ENCODE measurements at regions not wholly inside any gene's neighbourhood (a gene's known extent, or its start where the extent isn't known, plus 50 kb on each side); places are given as distances from the start of the nearest gene placed in this dataset.

GRCh38 chr17:14470417-14470816 is 169.5 kb downstream of the HS3ST3B1 start (continued):
- TF ChIP-seq HDAC2 (IDR thresholded peaks at IDR 0.05; ENCODE audit: borderline replicate concordance in 1 of 2, low read depth in 2 of 2, low read length in 2 of 2) (no peak), NRF1 (IDR thresholded peaks at IDR 0.05; ENCODE audit: low read depth, low read length) (no peak), CHD7 (IDR thresholded peaks at IDR 0.05; ENCODE audit: insufficient replicate concordance, low read length) (no peak), GTF2F1 (IDR thresholded peaks at IDR 0.05; ENCODE audit: borderline replicate concordance, low read depth, low read length) (no peak), SUZ12 (IDR thresholded peaks at IDR 0.05; ENCODE audit: low read length) (no peak), ZNF274 (IDR thresholded peaks at IDR 0.05; ENCODE audit: borderline replicate concordance, extremely low read depth, low read length) (no peak)

All from H1 (cell line).